WI38 (cell line): ENCODE measurements at regions not wholly inside any gene's neighbourhood (a gene's known extent, or its start where the extent isn't known, plus 50 kb on each side); places are given as distances from the start of the nearest gene placed in this dataset.

ENCODE experiments used
- H3K4me3 ChIP-seq: 2 replicates; pipeline ENCODE4 v1.5.1; 2011; ENCODE audit warnings: low read depth, mild to moderate bottlenecking, control low read depth, low read length
- TF ChIP-seq, protein P1 (sequence below): IDR thresholded peaks from 2 replicates; pipeline ENCODE4 v1.5.1; 2012; ENCODE audit warnings: low read depth, mild to moderate bottlenecking, control low read depth, low read length

- no peak overlapping the region for H3K4me3 ChIP-seq
- TF ChIP-seq, protein P1, sequence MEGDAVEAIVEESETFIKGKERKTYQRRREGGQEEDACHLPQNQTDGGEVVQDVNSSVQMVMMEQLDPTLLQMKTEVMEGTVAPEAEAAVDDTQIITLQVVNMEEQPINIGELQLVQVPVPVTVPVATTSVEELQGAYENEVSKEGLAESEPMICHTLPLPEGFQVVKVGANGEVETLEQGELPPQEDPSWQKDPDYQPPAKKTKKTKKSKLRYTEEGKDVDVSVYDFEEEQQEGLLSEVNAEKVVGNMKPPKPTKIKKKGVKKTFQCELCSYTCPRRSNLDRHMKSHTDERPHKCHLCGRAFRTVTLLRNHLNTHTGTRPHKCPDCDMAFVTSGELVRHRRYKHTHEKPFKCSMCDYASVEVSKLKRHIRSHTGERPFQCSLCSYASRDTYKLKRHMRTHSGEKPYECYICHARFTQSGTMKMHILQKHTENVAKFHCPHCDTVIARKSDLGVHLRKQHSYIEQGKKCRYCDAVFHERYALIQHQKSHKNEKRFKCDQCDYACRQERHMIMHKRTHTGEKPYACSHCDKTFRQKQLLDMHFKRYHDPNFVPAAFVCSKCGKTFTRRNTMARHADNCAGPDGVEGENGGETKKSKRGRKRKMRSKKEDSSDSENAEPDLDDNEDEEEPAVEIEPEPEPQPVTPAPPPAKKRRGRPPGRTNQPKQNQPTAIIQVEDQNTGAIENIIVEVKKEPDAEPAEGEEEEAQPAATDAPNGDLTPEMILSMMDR: no peak
Measured at GRCh38 chr4:11342401-11342800, 86.3 kb downstream of the HS3ST1 start.

DNA sequence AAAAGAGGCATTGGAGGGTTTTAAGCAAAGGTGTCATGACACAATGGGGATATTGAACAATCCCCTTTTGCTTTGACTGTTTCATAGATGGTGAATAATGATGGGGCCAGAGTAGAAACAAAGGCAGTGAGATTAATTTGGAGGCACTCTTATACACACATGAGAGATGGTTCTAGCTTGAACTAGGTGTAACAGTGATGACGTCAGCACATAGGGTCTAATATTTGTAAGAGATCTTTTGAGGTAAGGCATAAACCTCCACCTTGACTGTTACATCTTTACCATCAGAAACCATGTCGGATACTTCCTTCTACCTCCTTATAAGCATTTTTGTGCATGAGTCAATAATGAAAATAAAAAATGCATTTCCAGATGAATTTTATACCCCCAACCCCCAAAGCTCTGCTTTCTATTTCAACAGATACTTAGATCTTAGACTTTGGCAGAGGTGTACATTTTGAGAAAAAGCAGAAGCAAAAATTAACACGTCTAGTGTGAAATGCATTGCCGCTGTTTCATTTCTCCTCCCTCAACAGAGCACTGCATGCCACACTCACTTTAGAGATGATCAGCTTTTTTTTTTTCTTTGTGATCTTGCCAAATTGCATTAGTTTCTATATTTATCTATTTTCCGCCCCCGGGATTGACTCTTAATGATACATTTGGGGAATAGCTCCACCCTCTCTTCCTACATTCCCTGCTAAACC lies 87.2 kb downstream of the HS3ST1 start:
- TF ChIP-seq, protein P1: no peak
- H3K4me3 ChIP-seq: no peak overlapping the region

DNA sequence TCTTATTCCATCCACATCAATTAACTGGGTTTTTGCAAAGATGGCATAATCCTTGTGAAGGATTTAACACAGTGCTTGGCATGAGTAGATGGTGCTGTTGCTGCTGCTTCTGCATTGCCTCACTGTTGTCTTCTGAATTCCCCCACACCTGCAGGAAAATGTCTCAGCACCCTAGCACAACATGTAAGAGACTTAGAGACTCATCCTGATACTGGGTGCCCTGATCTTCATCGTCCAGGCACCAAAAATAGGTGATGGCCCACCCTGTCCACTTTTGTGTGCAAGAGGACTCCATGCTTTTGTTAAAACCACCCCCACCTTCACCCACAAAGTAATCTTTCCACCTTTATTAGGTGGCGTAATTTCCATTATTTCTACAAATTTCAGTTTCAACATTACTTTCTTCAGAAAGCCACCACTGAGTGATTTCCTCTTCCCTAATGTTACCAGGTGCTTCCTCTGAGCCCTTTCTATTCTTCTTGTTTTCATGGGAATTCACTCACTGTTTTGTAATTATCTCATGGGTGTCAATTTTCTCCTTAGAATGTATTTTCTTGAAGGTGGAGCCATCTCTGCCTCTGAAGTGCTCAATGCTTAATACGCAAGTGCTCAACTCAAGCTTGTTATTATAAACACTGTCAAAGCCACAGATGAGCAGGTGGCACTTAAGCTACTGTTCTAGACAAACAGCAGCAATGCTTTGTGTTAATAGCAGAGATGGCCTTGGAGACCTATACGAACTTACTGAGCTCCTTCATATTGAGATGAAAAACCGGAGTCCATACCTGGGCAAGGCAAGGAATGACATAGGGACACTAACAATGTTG lies 89.5 kb downstream of the HS3ST1 start:
- TF ChIP-seq, protein P1: no peak
- H3K4me3 ChIP-seq: no peak overlapping the region

- TF ChIP-seq, protein P1: no peak
- H3K4me3 ChIP-seq: no peak overlapping the region
Measured at GRCh38 chr4:11337287-11337686, 91.4 kb downstream of the HS3ST1 start.

DNA sequence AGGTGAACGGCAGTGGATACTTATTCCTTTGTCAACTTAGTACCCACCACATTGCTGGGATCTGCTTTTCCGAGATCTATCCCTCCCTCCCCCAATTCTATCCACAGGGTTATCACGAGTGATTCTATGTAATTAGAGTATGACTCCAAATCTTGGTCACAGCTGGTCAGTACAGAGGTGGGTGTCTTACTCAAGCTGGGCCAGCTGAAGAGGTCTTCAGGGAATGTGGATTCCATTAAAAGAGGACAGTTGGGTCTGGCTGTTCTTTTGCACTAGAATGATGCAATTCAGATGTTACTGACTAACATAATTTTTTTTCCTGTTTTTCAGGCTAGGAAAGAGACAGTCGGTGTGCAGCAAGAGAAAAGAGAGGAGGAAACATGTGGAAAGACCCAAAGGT lies 92.3 kb downstream of the HS3ST1 start:
- H3K4me3 ChIP-seq: no peak overlapping the region
- TF ChIP-seq, protein P1: no peak

DNA sequence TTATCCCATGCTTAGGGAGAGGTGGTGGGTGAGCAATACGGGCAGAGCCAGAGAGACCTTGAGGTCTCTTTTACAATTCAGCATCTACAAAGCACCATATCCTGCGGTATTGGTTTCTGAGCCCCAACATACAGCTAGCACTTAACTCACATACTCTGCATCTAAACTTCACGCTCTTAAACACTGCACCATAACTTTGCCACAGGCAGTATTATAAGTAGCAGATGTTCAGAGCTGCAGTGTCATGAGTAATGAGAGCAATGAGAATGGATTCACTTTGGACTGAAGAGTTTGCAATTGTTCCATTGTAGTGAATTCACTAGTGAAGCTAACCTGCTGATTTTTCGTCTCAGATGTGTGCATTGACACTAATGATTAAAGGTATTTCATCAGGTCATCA lies 93.8 kb downstream of the HS3ST1 start:
- TF ChIP-seq, protein P1: no peak
- H3K4me3 ChIP-seq: no peak overlapping the region

DNA sequence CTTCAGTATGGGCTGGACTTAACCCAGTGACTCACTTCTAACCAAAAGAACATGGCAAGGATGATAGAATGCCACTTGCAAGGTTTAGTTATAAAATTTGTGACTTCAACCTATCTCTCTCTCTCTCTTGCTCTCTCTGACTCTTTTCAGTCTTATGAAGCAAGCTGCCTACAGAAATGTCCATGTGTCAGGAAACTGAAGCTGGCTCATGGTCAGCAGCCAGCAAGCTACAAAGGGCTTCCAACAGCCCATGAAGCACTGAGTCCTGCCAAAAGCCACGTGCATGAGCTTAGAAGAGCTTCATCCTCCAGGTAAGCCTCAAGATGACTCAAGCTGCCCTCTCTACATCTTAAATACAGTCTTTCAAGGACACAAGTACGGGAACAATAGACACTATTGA lies 100.3 kb downstream of the HS3ST1 start:
- TF ChIP-seq, protein P1: no peak
- no peak overlapping the region for H3K4me3 ChIP-seq
